ENCODE measurements at regions not wholly inside any gene's neighbourhood (a gene's known extent, or its start where the extent isn't known, plus 50 kb on each side); places are given as distances from the start of the nearest gene placed in this dataset.

- TF ChIP-seq, protein P1, sequence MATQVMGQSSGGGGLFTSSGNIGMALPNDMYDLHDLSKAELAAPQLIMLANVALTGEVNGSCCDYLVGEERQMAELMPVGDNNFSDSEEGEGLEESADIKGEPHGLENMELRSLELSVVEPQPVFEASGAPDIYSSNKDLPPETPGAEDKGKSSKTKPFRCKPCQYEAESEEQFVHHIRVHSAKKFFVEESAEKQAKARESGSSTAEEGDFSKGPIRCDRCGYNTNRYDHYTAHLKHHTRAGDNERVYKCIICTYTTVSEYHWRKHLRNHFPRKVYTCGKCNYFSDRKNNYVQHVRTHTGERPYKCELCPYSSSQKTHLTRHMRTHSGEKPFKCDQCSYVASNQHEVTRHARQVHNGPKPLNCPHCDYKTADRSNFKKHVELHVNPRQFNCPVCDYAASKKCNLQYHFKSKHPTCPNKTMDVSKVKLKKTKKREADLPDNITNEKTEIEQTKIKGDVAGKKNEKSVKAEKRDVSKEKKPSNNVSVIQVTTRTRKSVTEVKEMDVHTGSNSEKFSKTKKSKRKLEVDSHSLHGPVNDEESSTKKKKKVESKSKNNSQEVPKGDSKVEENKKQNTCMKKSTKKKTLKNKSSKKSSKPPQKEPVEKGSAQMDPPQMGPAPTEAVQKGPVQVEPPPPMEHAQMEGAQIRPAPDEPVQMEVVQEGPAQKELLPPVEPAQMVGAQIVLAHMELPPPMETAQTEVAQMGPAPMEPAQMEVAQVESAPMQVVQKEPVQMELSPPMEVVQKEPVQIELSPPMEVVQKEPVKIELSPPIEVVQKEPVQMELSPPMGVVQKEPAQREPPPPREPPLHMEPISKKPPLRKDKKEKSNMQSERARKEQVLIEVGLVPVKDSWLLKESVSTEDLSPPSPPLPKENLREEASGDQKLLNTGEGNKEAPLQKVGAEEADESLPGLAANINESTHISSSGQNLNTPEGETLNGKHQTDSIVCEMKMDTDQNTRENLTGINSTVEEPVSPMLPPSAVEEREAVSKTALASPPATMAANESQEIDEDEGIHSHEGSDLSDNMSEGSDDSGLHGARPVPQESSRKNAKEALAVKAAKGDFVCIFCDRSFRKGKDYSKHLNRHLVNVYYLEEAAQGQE (IDR thresholded peaks at IDR 0.05; ENCODE audit: low read depth): no peak
- TF ChIP-seq CREB1 (IDR thresholded peaks at IDR 0.05; ENCODE audit: low read depth) (no peak), FOXM1 (IDR thresholded peaks at IDR 0.05; ENCODE audit: borderline replicate concordance, low read depth) (no peak), RAD21 (IDR thresholded peaks at IDR 0.05; ENCODE audit: low read depth) (no peak), TCF12 (IDR thresholded peaks at IDR 0.05; ENCODE audit: low read depth) (no peak), TAF1 (IDR thresholded peaks at IDR 0.05; ENCODE audit: low read depth) (no peak), TEAD4 (IDR thresholded peaks at IDR 0.05) (no peak), YY1 (IDR thresholded peaks at IDR 0.05; ENCODE audit: low read depth) (no peak), CEBPB (IDR thresholded peaks at IDR 0.05) (no peak), NFIC (IDR thresholded peaks at IDR 0.05) (no peak), EGR1 (IDR thresholded peaks at IDR 0.05) (no peak), EP300 (IDR thresholded peaks at IDR 0.05; ENCODE audit: borderline replicate concordance) (no peak), ZBTB7A (IDR thresholded peaks at IDR 0.05; ENCODE audit: low read depth) (no peak)
- TF ChIP-seq, protein P2, sequence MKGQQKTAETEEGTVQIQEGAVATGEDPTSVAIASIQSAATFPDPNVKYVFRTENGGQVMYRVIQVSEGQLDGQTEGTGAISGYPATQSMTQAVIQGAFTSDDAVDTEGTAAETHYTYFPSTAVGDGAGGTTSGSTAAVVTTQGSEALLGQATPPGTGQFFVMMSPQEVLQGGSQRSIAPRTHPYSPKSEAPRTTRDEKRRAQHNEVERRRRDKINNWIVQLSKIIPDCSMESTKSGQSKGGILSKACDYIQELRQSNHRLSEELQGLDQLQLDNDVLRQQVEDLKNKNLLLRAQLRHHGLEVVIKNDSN (IDR thresholded peaks at IDR 0.05): no peak
- TF ChIP-seq, protein P3, sequence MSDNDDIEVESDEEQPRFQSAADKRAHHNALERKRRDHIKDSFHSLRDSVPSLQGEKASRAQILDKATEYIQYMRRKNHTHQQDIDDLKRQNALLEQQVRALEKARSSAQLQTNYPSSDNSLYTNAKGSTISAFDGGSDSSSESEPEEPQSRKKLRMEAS (IDR thresholded peaks at IDR 0.05): no peak
These were observed 821.5 kb downstream of the EFNA5 start for GRCh38 chr5:106849266-106849665.

GRCh38 chr5:106843812-106844416 is 826.8 kb downstream of the EFNA5 start:
- TF ChIP-seq ZBTB7A (IDR thresholded peaks at IDR 0.05; ENCODE audit: low read depth) (no peak), RAD21 (IDR thresholded peaks at IDR 0.05; ENCODE audit: low read depth) (peak; percentile 34; the same call in 1 of the 2 replicates)
- TF ChIP-seq, protein P2 (IDR thresholded peaks at IDR 0.05): peak; percentile 29; the same call in 1 of the 2 replicates

GRCh38 chr5:106833517-106833916 is 837.2 kb downstream of the EFNA5 start:
- TF ChIP-seq, protein P1 (IDR thresholded peaks at IDR 0.05; ENCODE audit: low read depth): no peak
- TF ChIP-seq EGR1 (IDR thresholded peaks at IDR 0.05): no peak

DNA sequence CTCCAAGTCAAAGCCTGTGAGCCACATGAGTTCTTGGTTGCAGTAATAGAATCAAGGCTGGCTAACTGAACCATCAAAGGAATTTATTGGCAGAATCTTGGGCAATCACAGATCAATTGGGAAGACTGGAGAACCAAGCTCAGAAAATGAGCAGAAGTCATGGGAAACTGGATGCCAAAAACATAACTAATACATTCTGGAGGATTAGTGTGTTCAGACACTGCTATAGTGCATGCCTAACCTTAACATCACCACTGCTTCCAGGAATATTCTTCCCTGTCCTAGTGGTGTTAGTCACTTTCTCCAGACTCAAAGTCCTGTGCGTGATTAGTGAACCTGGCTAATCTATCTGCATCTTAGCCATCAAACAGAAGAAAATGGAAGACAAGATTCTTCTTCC is 843.7 kb downstream of the EFNA5 start:
- TF ChIP-seq TAF1 (IDR thresholded peaks at IDR 0.05; ENCODE audit: low read depth): no peak
- TF ChIP-seq, protein P1 (IDR thresholded peaks at IDR 0.05; ENCODE audit: low read depth): no peak
- no peak for TF ChIP-seq CEBPB (IDR thresholded peaks at IDR 0.05)
- no peak for TF ChIP-seq FOXM1 (IDR thresholded peaks at IDR 0.05; ENCODE audit: borderline replicate concordance, low read depth)
- no peak for TF ChIP-seq TCF12 (IDR thresholded peaks at IDR 0.05; ENCODE audit: low read depth)
- TF ChIP-seq EGR1 (IDR thresholded peaks at IDR 0.05): no peak
- TF ChIP-seq YY1 (IDR thresholded peaks at IDR 0.05; ENCODE audit: low read depth): no peak
- TF ChIP-seq CREB1 (IDR thresholded peaks at IDR 0.05; ENCODE audit: low read depth): no peak

GRCh38 chr5:106825374-106825773 is 845.4 kb downstream of the EFNA5 start:
- TF ChIP-seq FOXM1 (IDR thresholded peaks at IDR 0.05; ENCODE audit: borderline replicate concordance, low read depth) (no peak), EGR1 (IDR thresholded peaks at IDR 0.05) (no peak), CREB1 (IDR thresholded peaks at IDR 0.05; ENCODE audit: low read depth) (no peak), TCF12 (IDR thresholded peaks at IDR 0.05; ENCODE audit: low read depth) (no peak)
